ENCODE measurements at regions not wholly inside any gene's neighbourhood (a gene's known extent, or its start where the extent isn't known, plus 50 kb on each side); places are given as distances from the start of the nearest gene placed in this dataset.

- Histone ChIP-seq H3K9me3 (ENCODE audit: control insufficient read depth in 4 of 4, insufficient read depth in 3 of 4, low read length in 3 of 4) (peaks cover 0 to 3% (median 0%) of the 10 kb centered on the region in 4 donors), H3K4me1 (ENCODE audit: control insufficient read depth in 5 of 5, insufficient read depth in 5 of 5, low read length in 5 of 5) (no peaks in the 10 kb centered on the region), H3K36me3 (ENCODE audit: control insufficient read depth in 4 of 4, insufficient read depth in 4 of 4, low read length in 4 of 4) (no peaks in the 10 kb centered on the region), H3K9ac (ENCODE audit: insufficient read depth in 1 of 2, low read length in 2 of 2) (no peak overlapping the region), H3K27ac (ENCODE audit: low read depth in 1 of 2, low read length in 1 of 2) (no peak overlapping the region), H3K4me3 (no peak overlapping the region), H3K27me3 (ENCODE audit: control insufficient read depth in 3 of 3, insufficient read depth in 3 of 3, low read length in 2 of 3) (peaks cover 0 to 5% (median 0%) of the 10 kb centered on the region in 3 donors)
- DNase-seq (no peak), ATAC-seq (ENCODE audit: insufficient read depth, low FRiP score) (no peak)
- 53 to 68% methylated on average over 9 of the region's 9 CpGs for WGBS, 2 donors
- TF ChIP-seq CTCF (IDR thresholded peaks at IDR 0.05; ENCODE audit: control extremely low read depth, extremely low read depth), result no peak
Observed at GRCh38 chr12:65667932-65668331, 156.4 kb upstream of the HMGA2 start.

GRCh38 chr12:65668981-65669695 lies 155.1 kb upstream of the HMGA2 start:
- no peaks in the 10 kb centered on the region for H3K36me3 ChIP-seq (ENCODE audit: control insufficient read depth in 4 of 4, insufficient read depth in 4 of 4, low read length in 4 of 4)
- no peak for TF ChIP-seq CTCF (IDR thresholded peaks at IDR 0.05; ENCODE audit: control extremely low read depth, extremely low read depth)
- H3K9me3 ChIP-seq (ENCODE audit: control insufficient read depth in 4 of 4, insufficient read depth in 3 of 4, low read length in 3 of 4), result peaks cover 0 to 3% (median 0%) of the 10 kb centered on the region in 4 donors
- no peak overlapping the region for H3K27ac ChIP-seq (ENCODE audit: low read depth in 1 of 2, low read length in 1 of 2)
- DNase-seq (no peak), ATAC-seq (ENCODE audit: insufficient read depth, low FRiP score) (no peak)
- no peaks in the 10 kb centered on the region for H3K27me3 ChIP-seq (ENCODE audit: control insufficient read depth in 3 of 3, insufficient read depth in 3 of 3, low read length in 2 of 3)
- H3K9ac ChIP-seq (ENCODE audit: insufficient read depth in 1 of 2, low read length in 2 of 2), result no peak overlapping the region
- peaks cover 0 to 4% (median 0%) of the 10 kb centered on the region in 5 donors for H3K4me1 ChIP-seq (ENCODE audit: control insufficient read depth in 5 of 5, insufficient read depth in 5 of 5, low read length in 5 of 5)
- H3K4me3 ChIP-seq, result no peak overlapping the region
- 93 to 96% methylated on average over 5 of the region's 5 CpGs for WGBS, 2 donors

GRCh38 chr12:65670775-65671174 lies 153.5 kb upstream of the HMGA2 start:
- Histone ChIP-seq H3K9ac (ENCODE audit: insufficient read depth in 1 of 2, low read length in 2 of 2) (no peak overlapping the region), H3K27ac (ENCODE audit: low read depth in 1 of 2, low read length in 1 of 2) (no peak overlapping the region), H3K27me3 (ENCODE audit: control insufficient read depth in 3 of 3, insufficient read depth in 3 of 3, low read length in 2 of 3) (no peaks in the 10 kb centered on the region), H3K36me3 (ENCODE audit: control insufficient read depth in 4 of 4, insufficient read depth in 4 of 4, low read length in 4 of 4) (no peaks in the 10 kb centered on the region), H3K4me1 (ENCODE audit: control insufficient read depth in 5 of 5, insufficient read depth in 5 of 5, low read length in 5 of 5) (peaks cover 0 to 18% (median 0%) of the 10 kb centered on the region in 5 donors), H3K4me3 (no peak overlapping the region), H3K9me3 (ENCODE audit: control insufficient read depth in 4 of 4, insufficient read depth in 3 of 4, low read length in 3 of 4) (no peaks in the 10 kb centered on the region)
- DNase-seq (no peak), ATAC-seq (ENCODE audit: insufficient read depth, low FRiP score) (no peak)
- TF ChIP-seq CTCF (IDR thresholded peaks at IDR 0.05; ENCODE audit: control extremely low read depth, extremely low read depth), result no peak
- 78 to 80% methylated on average over 3 of the region's 3 CpGs for WGBS, 2 donors

- no peaks in the 10 kb centered on the region for H3K27me3 ChIP-seq (ENCODE audit: control insufficient read depth in 3 of 3, insufficient read depth in 3 of 3, low read length in 2 of 3)
- H3K9ac ChIP-seq (ENCODE audit: insufficient read depth in 1 of 2, low read length in 2 of 2), result no peak overlapping the region
- H3K36me3 ChIP-seq (ENCODE audit: control insufficient read depth in 4 of 4, insufficient read depth in 4 of 4, low read length in 4 of 4), result no peaks in the 10 kb centered on the region
- no peak overlapping the region for H3K27ac ChIP-seq (ENCODE audit: low read depth in 1 of 2, low read length in 1 of 2)
- no peak for TF ChIP-seq CTCF (IDR thresholded peaks at IDR 0.05; ENCODE audit: control extremely low read depth, extremely low read depth)
- no peaks in the 10 kb centered on the region for H3K9me3 ChIP-seq (ENCODE audit: control insufficient read depth in 4 of 4, insufficient read depth in 3 of 4, low read length in 3 of 4)
- no peak for DNase-seq
- WGBS, 2 donors, result 90 to 95% methylated on average over 4 of the region's 4 CpGs
- no peak for ATAC-seq (ENCODE audit: insufficient read depth, low FRiP score)
- peaks cover 0 to 20% (median 0%) of the 10 kb centered on the region in 5 donors for H3K4me1 ChIP-seq (ENCODE audit: control insufficient read depth in 5 of 5, insufficient read depth in 5 of 5, low read length in 5 of 5)
- H3K4me3 ChIP-seq, result no peak overlapping the region
Observed at GRCh38 chr12:65672441-65672840, 151.8 kb upstream of the HMGA2 start.
